ENCODE measurements at regions not wholly inside any gene's neighbourhood (a gene's known extent, or its start where the extent isn't known, plus 50 kb on each side); places are given as distances from the start of the nearest gene placed in this dataset.
"Not testable (repeated sequence)": the region's sequence is repeated elsewhere in the genome, so short reads cannot be mapped to it uniquely, and the experiment has no call there.

DNA sequence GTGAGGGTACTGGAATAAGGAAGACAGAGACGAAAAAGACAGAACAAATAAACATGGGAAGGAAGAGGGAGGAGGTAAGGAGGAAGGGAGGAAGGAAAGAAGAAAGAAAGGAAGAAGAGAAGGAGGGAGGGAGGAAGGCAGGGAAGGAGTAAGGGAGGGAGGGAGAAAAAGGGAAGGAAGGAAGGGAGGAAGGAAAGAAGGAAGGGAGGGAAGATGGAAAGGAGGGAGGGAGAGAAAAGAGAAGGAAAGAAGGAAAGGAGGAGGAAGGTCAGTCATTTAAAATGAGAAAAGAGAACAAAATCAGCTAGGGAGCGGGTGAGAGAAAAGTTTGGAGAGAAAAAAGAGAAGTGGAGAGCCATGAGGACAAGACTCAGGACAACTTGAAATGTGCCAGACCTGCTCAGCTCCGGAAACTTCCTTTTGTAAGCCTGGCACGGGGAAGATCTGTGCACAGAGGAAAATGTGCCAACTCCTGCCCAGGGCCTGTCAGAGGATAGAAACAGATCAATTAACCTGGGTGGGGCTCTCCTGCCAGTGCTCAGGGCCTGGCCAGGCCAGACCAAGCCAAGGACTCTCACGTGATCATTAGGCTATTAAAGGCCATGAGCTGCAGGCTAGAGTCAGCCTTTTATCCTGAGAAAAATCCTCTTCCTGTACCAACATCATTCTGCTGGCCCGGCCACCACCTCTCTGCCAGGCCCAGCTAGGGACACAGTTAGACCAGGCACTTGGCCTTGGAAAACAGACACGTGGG lies 50.1 kb upstream of the BCL6 start:
- no peak for DNase-seq (ENCODE audit: low read depth in 2 of 2)

DNA sequence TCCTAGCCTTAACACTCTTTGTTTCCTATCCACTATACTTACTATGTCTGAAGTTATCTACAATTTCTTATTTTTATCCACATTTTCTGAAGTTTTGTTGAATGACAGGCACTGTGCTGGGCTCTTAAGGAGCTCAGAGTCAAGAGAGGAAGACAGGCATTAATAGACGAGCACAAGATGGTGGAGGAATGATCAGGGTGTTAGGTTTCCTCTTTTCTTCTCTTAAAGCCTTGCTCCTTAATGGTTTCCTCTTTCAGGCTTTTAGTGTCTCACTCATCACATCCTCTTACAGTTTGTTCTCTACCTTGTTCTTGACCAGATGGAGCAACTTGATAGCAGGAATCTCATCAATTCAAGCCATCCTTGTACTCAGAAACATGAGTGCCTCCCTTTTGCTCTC lies 52.9 kb upstream of the BCL6 start:
- no peak for DNase-seq (ENCODE audit: low read depth in 2 of 2)

- no peak for DNase-seq (ENCODE audit: low read depth in 2 of 2)
Observed at GRCh38 chr3:187798531-187799530, 53.6 kb upstream of the BCL6 start.

DNA sequence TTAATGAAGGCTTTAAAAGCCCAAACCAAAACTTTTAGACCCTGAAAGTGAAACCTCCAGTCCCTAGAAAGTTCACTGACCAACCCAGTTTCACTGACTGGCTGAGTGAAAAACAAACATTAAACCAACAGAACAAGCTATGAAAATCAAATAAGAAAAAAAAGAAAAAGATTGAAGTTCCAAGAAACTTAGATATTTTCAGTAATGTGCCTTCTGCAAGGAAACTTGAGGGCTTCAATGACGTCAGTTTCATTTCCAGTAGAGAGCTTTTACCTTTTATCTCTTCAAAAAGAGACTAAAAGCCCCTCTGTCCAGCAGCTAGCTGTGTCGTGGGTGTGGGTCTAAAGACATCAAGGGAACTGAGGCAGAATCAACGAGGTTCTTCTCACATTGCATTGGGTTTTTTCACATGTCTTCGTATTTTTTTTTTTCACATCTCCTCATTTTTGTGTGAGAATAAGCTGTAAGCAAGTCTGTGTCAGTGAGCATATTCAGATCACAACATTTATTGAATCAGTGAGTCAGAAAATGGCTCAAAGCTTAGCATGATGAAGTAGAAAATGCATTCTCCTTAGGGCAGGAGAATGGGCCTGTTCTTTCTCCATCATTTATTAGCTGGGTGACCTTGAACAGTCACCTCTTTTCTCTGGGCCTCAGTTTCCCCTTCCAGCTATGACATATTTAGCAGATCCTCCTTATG lies 54.8 kb upstream of the BCL6 start:
- DNase-seq (ENCODE audit: low read depth in 2 of 2) = no peak

DNA sequence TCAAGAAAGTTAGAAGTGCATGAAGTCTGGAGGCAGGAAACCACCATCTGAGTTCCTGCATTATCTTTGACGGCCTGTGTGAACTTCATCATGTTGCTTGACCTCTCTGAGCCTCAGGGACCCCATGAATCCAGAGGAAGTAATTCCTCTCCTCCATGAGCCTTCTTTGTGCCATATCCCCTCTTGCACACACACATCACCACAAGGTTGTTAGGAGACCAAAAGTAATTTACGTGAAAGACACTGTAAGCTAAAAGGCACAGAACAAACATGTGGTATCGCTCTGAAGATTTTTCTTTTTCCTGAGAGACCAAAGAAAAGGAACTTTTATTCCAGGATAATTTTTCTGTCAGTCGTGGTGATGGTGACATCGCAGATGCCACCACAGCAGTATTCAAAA lies 55.9 kb upstream of the BCL6 start:
- DNase-seq (ENCODE audit: low read depth in 2 of 2) = no peak

GRCh38 chr3:187802203-187802927 lies 57.1 kb upstream of the BCL6 start:
- no peak for DNase-seq (ENCODE audit: low read depth in 2 of 2)

DNA sequence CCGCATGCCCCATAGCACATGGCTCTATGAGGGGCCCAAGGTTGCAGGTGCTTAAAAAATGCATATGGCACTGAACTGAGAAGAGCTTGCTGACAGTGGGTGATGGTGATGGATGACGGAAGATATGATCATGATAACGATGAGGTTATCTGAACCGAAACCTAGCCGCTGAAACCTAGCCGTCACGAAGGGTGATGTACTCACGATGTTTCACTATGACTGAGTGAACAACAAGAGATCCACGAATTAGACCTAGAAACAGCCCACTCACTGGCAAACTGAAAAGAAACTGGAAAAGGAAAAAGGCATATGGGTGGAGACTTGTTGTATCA lies 57.6 kb upstream of the BCL6 start:
- peak; percentile 68 to 74 for DNase-seq (ENCODE audit: low read depth in 2 of 2)

- no peak for DNase-seq (ENCODE audit: low read depth in 2 of 2)
Observed at GRCh38 chr3:187804120-187804744, 59.0 kb upstream of the BCL6 start.

GRCh38 chr3:187804745-187805121 lies 59.5 kb upstream of the BCL6 start:
- no peak for DNase-seq (ENCODE audit: low read depth in 2 of 2)

DNA sequence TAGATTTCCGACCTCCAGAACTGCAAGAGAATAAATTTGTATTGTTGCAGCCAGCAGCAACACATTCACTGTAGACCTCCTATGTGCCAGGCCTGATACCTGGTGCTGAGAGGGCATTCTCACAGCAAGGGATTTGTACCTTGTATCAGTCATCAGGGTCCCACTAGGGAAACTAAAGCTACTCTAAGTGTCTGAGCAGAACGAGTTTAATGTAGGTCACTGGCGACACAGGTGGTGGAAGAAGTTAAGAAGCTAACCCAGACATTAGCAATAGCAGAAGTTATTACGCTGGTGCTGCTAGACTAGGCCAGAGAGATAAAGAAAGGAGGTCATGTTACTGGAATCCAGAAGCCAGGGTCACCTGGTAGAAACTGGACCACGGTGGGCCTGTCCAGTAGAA lies 60.5 kb upstream of the BCL6 start:
- DNase-seq (ENCODE audit: low read depth in 2 of 2) = no peak

DNA sequence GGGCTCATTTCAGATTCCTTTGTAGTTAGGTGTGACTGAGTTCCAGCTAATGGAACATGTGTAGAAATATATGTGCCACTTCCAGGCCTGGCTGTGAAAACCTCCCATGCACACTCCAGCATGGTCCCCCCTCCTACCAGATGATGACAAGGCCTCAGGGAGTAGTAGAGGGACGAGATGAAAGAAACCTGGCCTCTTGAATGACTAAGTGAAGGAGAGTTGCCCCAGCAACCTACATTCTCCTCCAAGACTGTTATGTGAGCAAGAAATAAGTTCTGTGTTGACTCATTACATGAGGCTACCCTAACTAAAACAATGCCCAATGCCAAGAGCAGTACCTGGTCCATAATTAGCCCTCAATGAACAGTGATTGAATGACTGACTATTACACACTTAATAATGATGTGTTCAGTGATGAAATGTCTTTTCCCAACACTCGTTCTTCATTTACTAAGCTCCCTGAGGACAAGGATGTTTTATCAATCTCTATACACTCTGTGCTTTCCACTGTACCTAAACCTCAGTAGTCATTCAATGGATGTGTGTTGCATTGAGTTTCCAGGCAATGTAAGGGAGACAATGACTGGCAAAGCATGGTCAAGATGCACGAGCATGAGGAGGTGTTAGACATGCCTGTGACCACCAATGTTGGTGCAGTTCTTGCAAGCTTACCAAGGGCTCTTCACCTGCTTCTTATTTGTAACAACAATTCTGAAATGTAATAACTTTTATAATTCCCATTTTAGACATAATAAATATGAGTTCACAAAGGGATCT lies 62.0 kb upstream of the BCL6 start:
- peak in 1 of 2 donors; percentile 64 for DNase-seq (ENCODE audit: low read depth in 2 of 2)

DNA sequence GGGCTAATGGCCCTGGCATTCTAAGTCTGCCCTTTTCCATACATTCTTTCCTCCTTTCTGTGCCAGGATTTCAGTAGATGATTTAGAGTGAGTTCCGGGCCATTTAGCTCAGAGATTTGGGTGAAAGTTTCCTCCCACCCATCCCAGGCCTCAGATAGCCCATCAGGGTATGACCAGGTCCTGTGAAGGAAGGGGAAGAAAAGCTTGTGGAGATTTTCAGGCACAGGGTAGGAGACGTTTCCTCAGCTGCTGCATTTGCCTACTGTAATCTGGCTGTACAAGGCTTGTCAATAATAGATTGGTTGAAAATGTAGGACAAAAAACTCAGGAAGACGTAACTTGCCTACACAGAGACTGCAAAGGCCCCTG lies 63.2 kb upstream of the BCL6 start:
- DNase-seq (ENCODE audit: low read depth in 2 of 2) = no peak

DNA sequence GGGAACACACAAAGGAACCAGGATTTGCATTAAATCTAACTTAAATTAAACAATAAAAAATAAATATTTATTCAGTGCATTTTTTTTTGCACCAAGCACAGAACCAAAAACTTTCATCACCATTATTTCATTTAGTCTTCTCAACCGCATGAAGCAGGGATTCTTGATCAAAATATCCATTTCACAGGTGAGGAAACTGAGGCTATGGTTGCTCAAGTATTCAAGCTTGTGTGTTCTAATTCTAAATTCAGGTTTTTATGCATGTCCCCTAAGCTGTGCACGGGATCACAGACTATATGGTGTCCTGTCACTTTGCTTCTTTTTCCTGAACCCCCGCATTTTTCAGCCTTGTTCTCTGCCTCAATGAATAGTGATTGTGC lies 64.3 kb upstream of the BCL6 start:
- no peak for DNase-seq (ENCODE audit: low read depth in 2 of 2)

- no peak for DNase-seq (ENCODE audit: low read depth in 2 of 2)
Observed at GRCh38 chr3:187810021-187810446, 64.8 kb upstream of the BCL6 start.

DNA sequence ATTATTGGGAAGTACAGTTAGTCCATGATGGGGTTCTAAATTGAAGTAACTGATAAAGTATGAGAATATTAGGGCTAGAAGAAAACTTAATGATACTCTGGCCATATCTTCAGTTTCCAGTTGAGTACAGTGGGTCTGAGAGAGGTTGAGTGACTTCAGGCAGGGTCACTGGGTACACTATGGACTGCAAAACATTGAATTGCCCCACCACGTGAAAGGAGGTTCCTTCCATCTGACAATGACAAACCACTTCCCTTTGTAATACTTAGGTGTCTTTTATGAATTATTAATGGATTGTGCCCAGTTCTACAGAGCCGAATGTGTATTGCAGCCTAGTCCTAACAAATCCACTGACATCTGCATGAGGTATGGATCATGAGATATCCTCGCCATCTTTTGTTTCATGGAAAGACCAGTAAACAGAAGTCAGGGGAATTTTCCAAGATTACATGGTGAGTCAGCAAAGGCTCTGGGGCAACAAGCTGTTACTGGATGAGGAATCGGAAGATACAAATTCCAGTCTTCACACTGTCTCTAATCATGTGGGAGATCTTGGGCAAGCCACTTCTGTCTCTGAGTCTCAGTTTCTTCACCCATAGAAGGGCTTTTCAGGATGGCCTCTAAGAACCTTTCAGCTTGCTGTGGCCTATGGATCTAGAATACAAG lies 66.5 kb upstream of the BCL6 start:
- no peak for DNase-seq (ENCODE audit: low read depth in 2 of 2)

DNA sequence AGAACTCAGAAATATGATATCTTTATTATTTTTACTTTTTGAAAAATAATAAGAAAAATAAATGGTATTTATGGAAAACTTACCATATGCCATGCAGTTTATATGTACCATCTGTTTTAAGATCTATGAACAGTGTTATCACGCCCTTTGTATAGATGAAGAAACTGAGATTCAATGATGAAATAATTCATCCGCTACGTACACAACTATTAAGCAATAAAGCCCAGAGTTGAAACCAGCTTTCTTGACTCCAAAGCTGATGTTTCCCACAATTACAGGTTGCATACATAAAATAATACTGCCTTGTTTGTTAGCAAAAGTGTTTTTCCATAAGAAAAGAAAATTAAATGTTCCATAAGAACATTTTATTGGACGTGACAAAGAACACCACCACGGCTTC lies 67.2 kb upstream of the BCL6 start:
- DNase-seq (ENCODE audit: low read depth in 2 of 2) = no peak

DNA sequence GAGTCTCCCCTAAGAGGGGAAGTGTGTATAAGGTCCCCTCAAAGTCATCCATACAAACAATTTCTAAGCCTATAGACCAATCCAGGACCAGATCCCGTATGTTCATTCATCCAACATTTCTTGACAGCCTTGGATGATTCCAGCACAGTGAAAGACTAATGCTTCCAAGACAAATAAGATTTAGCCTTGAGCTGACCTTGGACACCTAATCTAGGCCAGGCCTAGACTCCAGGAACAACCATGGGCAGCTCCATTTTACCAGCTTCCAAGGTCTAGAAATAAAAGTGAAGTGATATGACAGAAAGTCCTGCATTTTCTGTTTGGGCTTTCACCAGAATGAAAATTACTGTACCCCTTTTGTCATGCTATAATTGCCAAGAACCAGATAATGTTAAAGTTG lies 67.9 kb upstream of the BCL6 start:
- DNase-seq (ENCODE audit: low read depth in 2 of 2) = no peak

DNA sequence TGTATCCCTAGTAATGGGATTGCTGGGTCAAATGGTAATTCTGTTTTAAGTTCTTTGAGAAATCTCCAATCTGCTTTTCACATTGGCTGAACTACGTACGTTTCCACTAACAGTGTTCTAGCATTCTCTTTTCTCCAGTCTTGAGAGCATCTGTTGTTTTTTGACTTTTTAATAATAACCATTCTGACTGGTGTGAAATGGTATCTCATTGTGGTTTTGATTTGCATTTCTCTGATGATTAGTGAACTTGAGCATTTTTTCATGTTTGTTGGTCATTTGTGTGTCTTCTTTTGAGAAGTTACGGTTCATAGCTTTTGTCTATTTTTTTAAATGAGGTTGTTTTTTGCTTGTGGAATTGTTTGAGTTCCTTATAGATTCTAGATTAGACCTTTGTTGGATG lies 72.5 kb upstream of the BCL6 start:
- not testable (repeated sequence) for DNase-seq (ENCODE audit: low read depth in 2 of 2)

GRCh38 chr3:187821616-187822317 lies 76.5 kb upstream of the BCL6 start:
- DNase-seq (ENCODE audit: low read depth in 2 of 2) = no peak
